CD4-positive, alpha-beta memory T cell (primary cell): ENCODE measurements at regions not wholly inside any gene's neighbourhood (a gene's known extent, or its start where the extent isn't known, plus 50 kb on each side); places are given as distances from the start of the nearest gene placed in this dataset.

ENCODE experiments used
- CTCF ChIA-PET: fragments of 350-600 bp; sonication (Branson Sonifier 250); formaldehyde crosslinking; loops from one replicate; lab custom pipeline; 2021; ENCODE audit warnings: inconsistent platforms; ENCODE audit not compliant: partially characterized antibody; lab: Charles Lee
- POLR2A ChIA-PET: fragments of 350-600 bp; sonication (Branson Sonifier 250); formaldehyde crosslinking; loops from one replicate; lab custom pipeline; 2021; ENCODE audit not compliant: partially characterized antibody; lab: Charles Lee
- DNase-seq, 5 donors: peaks; one replicate each; pipeline versions ENCODE4 v3.0.0 to v3.0.0-alpha.2; 2020 to 2022; ENCODE audit warnings: mixed read lengths in 1 of 5
- H3K27ac ChIP-seq: one replicate; pipeline ENCODE4 v1.7.0; 2013; ENCODE audit warnings: low read depth, low read length
- H3K27me3 ChIP-seq: 2 replicates; pipeline ENCODE4 v1.7.0; 2013; ENCODE audit warnings: mild to moderate bottlenecking, low read length, moderate library complexity; ENCODE audit not compliant: insufficient read depth
- H3K36me3 ChIP-seq: 2 replicates; pipeline ENCODE4 v1.7.0; 2013; ENCODE audit warnings: mild to moderate bottlenecking, low read length, moderate library complexity; ENCODE audit not compliant: insufficient read depth
- H3K4me1 ChIP-seq: 2 replicates; pipeline ENCODE4 v1.7.0; 2013; ENCODE audit warnings: mild to moderate bottlenecking, low read length, moderate library complexity; ENCODE audit not compliant: insufficient read depth
- H3K4me3 ChIP-seq, 2 donors: one replicate each; pipeline ENCODE4 v1.7.0; 2013; ENCODE audit warnings: low read length in 2 of 2, mild to moderate bottlenecking in 1 of 2
- H3K9me3 ChIP-seq, 2 donors: one replicate each; pipeline ENCODE4 v1.7.0; 2013; ENCODE audit warnings: low read length in 2 of 2, control low read depth in 1 of 2; ENCODE audit not compliant: control insufficient read depth in 1 of 2
- H3K27ac Mint-ChIP-seq, 7 donors: one replicate each; pipeline ENCODE4 v1.8.0; 2020 to 2021; ENCODE audit warnings: mixed read lengths in 7 of 7, mild to moderate bottlenecking in 6 of 7, inconsistent platforms in 3 of 7, moderate library complexity in 3 of 7
- H3K27me3 Mint-ChIP-seq, 2 donors: one replicate each; pipeline ENCODE4 v1.8.0; 2020 to 2021; ENCODE audit warnings: mixed read lengths in 2 of 2
- H3K36me3 Mint-ChIP-seq, 2 donors: one replicate each; pipeline ENCODE4 v1.8.0; 2020 to 2021; ENCODE audit warnings: mixed read lengths in 2 of 2, inconsistent platforms in 1 of 2, mild to moderate bottlenecking in 1 of 2
- H3K4me1 Mint-ChIP-seq, 4 donors: one replicate each; pipeline ENCODE4 v1.8.0; 2020 to 2021; ENCODE audit warnings: mixed read lengths in 4 of 4, mild to moderate bottlenecking in 1 of 4
- H3K4me3 Mint-ChIP-seq, 8 donors: one replicate each; pipeline ENCODE4 v1.8.0; 2020 to 2021; ENCODE audit warnings: mixed read lengths in 8 of 8, mild to moderate bottlenecking in 7 of 8, moderate library complexity in 6 of 8, inconsistent platforms in 3 of 8
- H3K9me3 Mint-ChIP-seq, 8 donors: one replicate each; pipeline ENCODE4 v1.8.0; 2020 to 2021; ENCODE audit warnings: mixed read lengths in 8 of 8, mild to moderate bottlenecking in 5 of 8, inconsistent platforms in 3 of 8, moderate library complexity in 1 of 8
- intact Hi-C: fragments of 100-400 bp; cut with micrococcal nuclease; formaldehyde crosslinking; loops from one replicate; pipeline ENCODE4 v1.15.1; 2023

GRCh38 chr16:55209626-55210025 is 114.4 kb upstream of the IRX6 start:
- ChIA-PET POLR2A (no interaction called here), CTCF (no interaction called here)
- no peaks in the 10 kb centered on the region for H3K4me1 Mint-ChIP-seq
- H3K27ac Mint-ChIP-seq = no peak overlapping the region
- H3K36me3 Mint-ChIP-seq = no peaks in the 10 kb centered on the region
- Histone ChIP-seq H3K27ac (no peak overlapping the region), H3K9me3 (no peaks in the 10 kb centered on the region), H3K4me3 (no peak overlapping the region), H3K4me1 (no peaks in the 10 kb centered on the region), H3K27me3 (no peaks in the 10 kb centered on the region), H3K36me3 (no peaks in the 10 kb centered on the region)
- H3K4me3 Mint-ChIP-seq = no peak overlapping the region
- H3K27me3 Mint-ChIP-seq = peaks cover 3 to 6% of the 10 kb centered on the region in 2 donors
- DNase-seq = no peak
- intact Hi-C loops = no loop called here
- H3K9me3 Mint-ChIP-seq = no peaks in the 10 kb centered on the region

- no peak overlapping the region for H3K4me3 ChIP-seq
- no peaks in the 10 kb centered on the region for H3K36me3 ChIP-seq
- no peak overlapping the region for H3K4me3 Mint-ChIP-seq
- intact Hi-C loops = no loop called here
- H3K27me3 ChIP-seq = no peaks in the 10 kb centered on the region
- H3K9me3 ChIP-seq = no peaks in the 10 kb centered on the region
- H3K9me3 Mint-ChIP-seq = no peaks in the 10 kb centered on the region
- POLR2A ChIA-PET = no interaction called here
- H3K4me1 Mint-ChIP-seq = no peaks in the 10 kb centered on the region
- H3K4me1 ChIP-seq = no peaks in the 10 kb centered on the region
- DNase-seq = no peak
- CTCF ChIA-PET = no interaction called here
- H3K36me3 Mint-ChIP-seq = no peaks in the 10 kb centered on the region
- no peak overlapping the region for H3K27ac Mint-ChIP-seq
- H3K27me3 Mint-ChIP-seq = peaks cover 3% of the 10 kb centered on the region in 2 donors
- no peak overlapping the region for H3K27ac ChIP-seq
Measured at GRCh38 chr16:55212791-55213190, 111.2 kb upstream of the IRX6 start.

DNA sequence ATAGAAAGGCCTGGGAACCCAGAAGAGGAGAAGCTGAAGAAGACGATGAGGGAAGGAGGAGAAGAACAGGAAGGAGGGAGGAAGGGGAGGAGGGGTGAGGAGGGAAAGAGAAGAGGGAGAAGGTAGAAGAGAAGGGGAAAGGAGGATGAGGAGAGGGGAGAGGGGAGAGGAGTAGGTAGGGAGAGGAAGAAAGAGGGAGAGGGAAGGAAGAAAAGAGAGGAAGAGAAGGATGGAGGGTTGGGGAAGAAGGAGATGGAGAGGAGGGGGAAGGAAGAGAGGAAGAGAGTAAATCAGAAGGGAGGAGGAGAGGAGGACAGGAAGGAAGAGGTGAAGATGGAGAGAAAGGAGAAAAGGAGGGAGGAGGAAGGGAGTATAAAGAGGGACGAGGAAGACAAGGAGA is 109.6 kb upstream of the IRX6 start:
- Histone ChIP-seq H3K4me1 (no peaks in the 10 kb centered on the region), H3K4me3 (no peak overlapping the region), H3K36me3 (no peaks in the 10 kb centered on the region), H3K9me3 (no peaks in the 10 kb centered on the region), H3K27me3 (no peaks in the 10 kb centered on the region), H3K27ac (no peak overlapping the region)
- ChIA-PET CTCF (no interaction called here), POLR2A (no interaction called here)
- H3K4me3 Mint-ChIP-seq = peak overlapping the region in 1 of 8 donors; percentile 62
- H3K9me3 Mint-ChIP-seq = no peaks in the 10 kb centered on the region
- peaks cover 0 to 3% of the 10 kb centered on the region in 2 donors for H3K27me3 Mint-ChIP-seq
- no peaks in the 10 kb centered on the region for H3K4me1 Mint-ChIP-seq
- intact Hi-C loops = no loop called here
- no peak for DNase-seq
- no peak overlapping the region for H3K27ac Mint-ChIP-seq
- no peaks in the 10 kb centered on the region for H3K36me3 Mint-ChIP-seq

GRCh38 chr16:55214974-55215494 is 109.0 kb upstream of the IRX6 start:
- intact Hi-C loops = no loop called here
- H3K4me3 ChIP-seq = no peak overlapping the region
- H3K9me3 Mint-ChIP-seq = no peaks in the 10 kb centered on the region
- H3K4me1 ChIP-seq = no peaks in the 10 kb centered on the region
- DNase-seq = no peak
- no peak overlapping the region for H3K27ac Mint-ChIP-seq
- H3K27me3 Mint-ChIP-seq = peaks cover 0 to 5% of the 10 kb centered on the region in 2 donors
- no peaks in the 10 kb centered on the region for H3K9me3 ChIP-seq
- H3K4me3 Mint-ChIP-seq = no peak overlapping the region
- H3K36me3 Mint-ChIP-seq = no peaks in the 10 kb centered on the region
- no peaks in the 10 kb centered on the region for H3K36me3 ChIP-seq
- ChIA-PET CTCF (no interaction called here), POLR2A (no interaction called here)
- H3K4me1 Mint-ChIP-seq = no peaks in the 10 kb centered on the region
- no peak overlapping the region for H3K27ac ChIP-seq
- no peaks in the 10 kb centered on the region for H3K27me3 ChIP-seq

- H3K4me1 Mint-ChIP-seq = no peaks in the 10 kb centered on the region
- Histone ChIP-seq H3K4me1 (no peaks in the 10 kb centered on the region), H3K27ac (no peak overlapping the region), H3K4me3 (no peak overlapping the region), H3K9me3 (no peaks in the 10 kb centered on the region), H3K27me3 (no peaks in the 10 kb centered on the region), H3K36me3 (no peaks in the 10 kb centered on the region)
- peaks cover 0 to 5% of the 10 kb centered on the region in 2 donors for H3K27me3 Mint-ChIP-seq
- H3K4me3 Mint-ChIP-seq = no peak overlapping the region
- H3K27ac Mint-ChIP-seq = no peak overlapping the region
- intact Hi-C loops = no loop called here
- no peaks in the 10 kb centered on the region for H3K36me3 Mint-ChIP-seq
- ChIA-PET POLR2A (no interaction called here), CTCF (no interaction called here)
- DNase-seq = no peak
- no peaks in the 10 kb centered on the region for H3K9me3 Mint-ChIP-seq
Measured at GRCh38 chr16:55217392-55217791, 106.6 kb upstream of the IRX6 start.

- no peaks in the 10 kb centered on the region for H3K4me1 Mint-ChIP-seq
- H3K27me3 Mint-ChIP-seq = peaks cover 2% of the 10 kb centered on the region in 2 donors
- no peak overlapping the region for H3K4me3 ChIP-seq
- no peak overlapping the region for H3K27ac ChIP-seq
- CTCF ChIA-PET = no interaction called here
- no peak overlapping the region for H3K27ac Mint-ChIP-seq
- H3K9me3 Mint-ChIP-seq = peaks cover 0 to 9% (median 4%) of the 10 kb centered on the region in 8 donors
- no peaks in the 10 kb centered on the region for H3K27me3 ChIP-seq
- intact Hi-C loops = no loop called here
- H3K4me1 ChIP-seq = no peaks in the 10 kb centered on the region
- H3K36me3 ChIP-seq = no peaks in the 10 kb centered on the region
- no peaks in the 10 kb centered on the region for H3K9me3 ChIP-seq
- H3K36me3 Mint-ChIP-seq = no peaks in the 10 kb centered on the region
- no peak overlapping the region for H3K4me3 Mint-ChIP-seq
- POLR2A ChIA-PET = no interaction called here
- no peak for DNase-seq
Measured at GRCh38 chr16:55221836-55222235, 102.2 kb upstream of the IRX6 start.

- Histone ChIP-seq H3K4me1 (no peaks in the 10 kb centered on the region), H3K27ac (no peak overlapping the region), H3K9me3 (no peaks in the 10 kb centered on the region), H3K27me3 (no peaks in the 10 kb centered on the region), H3K4me3 (no peak overlapping the region), H3K36me3 (no peaks in the 10 kb centered on the region)
- intact Hi-C loops = no loop called here
- DNase-seq = no peak
- Mint-ChIP-seq H3K9me3 (peaks cover 0 to 9% (median 4%) of the 10 kb centered on the region in 8 donors), H3K4me3 (no peak overlapping the region), H3K36me3 (no peaks in the 10 kb centered on the region), H3K4me1 (no peaks in the 10 kb centered on the region), H3K27me3 (peaks cover 2 to 5% of the 10 kb centered on the region in 2 donors), H3K27ac (no peak overlapping the region)
- ChIA-PET POLR2A (no interaction called here), CTCF (no interaction called here)
Measured at GRCh38 chr16:55222486-55222885, 101.5 kb upstream of the IRX6 start.
